Hepatocyte (in vitro differentiated cells): ENCODE measurements at regions not wholly inside any gene's neighbourhood (a gene's known extent, or its start where the extent isn't known, plus 50 kb on each side); places are given as distances from the start of the nearest gene placed in this dataset.

Experiments used
- DNase-seq: peaks from one replicate; pipeline ENCODE4 v3.0.0-alpha.2; 2016; ENCODE audit warnings: low spot score
- H2AFZ ChIP-seq: fragments of 200-600 bp; sonication (generic); 2 replicates; pipeline ENCODE4 v1.6.0; 2016; ENCODE audit warnings: antibody characterized with exemption, mild to moderate bottlenecking
- H3K27ac ChIP-seq: fragments of 200-600 bp; sonication (generic); 2 replicates; pipeline ENCODE4 v1.5.1; 2016; ENCODE audit warnings: mild to moderate bottlenecking
- H3K27me3 ChIP-seq: fragments of 200-600 bp; sonication (generic); 2 replicates; pipeline ENCODE4 v1.6.1; 2016
- H3K36me3 ChIP-seq: fragments of 200-600 bp; sonication (generic); replicated peaks from 2 replicates; pipeline ENCODE4 v1.5.1; 2016; ENCODE audit warnings: low read depth; ENCODE audit not compliant: insufficient read depth
- H3K4me1 ChIP-seq: fragments of 200-600 bp; sonication (generic); 2 replicates; pipeline ENCODE4 v1.5.1; 2016; ENCODE audit warnings: mild to moderate bottlenecking, moderate library complexity; ENCODE audit not compliant: insufficient read depth
- H3K4me2 ChIP-seq: fragments of 200-600 bp; sonication (generic); 2 replicates; pipeline ENCODE4 v1.6.0; 2016
- H3K4me3 ChIP-seq: fragments of 200-600 bp; sonication (generic); 2 replicates; pipeline ENCODE4 v1.5.1; 2016; ENCODE audit warnings: mild to moderate bottlenecking
- H3K79me2 ChIP-seq: fragments of 200-600 bp; sonication (generic); 2 replicates; pipeline ENCODE4 v1.6.0; 2017; ENCODE audit warnings: mild to moderate bottlenecking
- H3K9me2 ChIP-seq: fragments of 200-600 bp; sonication (generic); replicated peaks from 2 replicates; pipeline ENCODE4 v1.6.0; 2017; ENCODE audit warnings: mild to moderate bottlenecking; ENCODE audit not compliant: insufficient read depth
- H3K9me3 ChIP-seq: fragments of 200-600 bp; sonication (generic); 2 replicates; pipeline ENCODE4 v1.5.1; 2016; ENCODE audit warnings: low read depth, mild to moderate bottlenecking
- H4K20me1 ChIP-seq: fragments of 200-600 bp; sonication (generic); 2 replicates; pipeline ENCODE4 v1.6.0; 2016; ENCODE audit warnings: mild to moderate bottlenecking; ENCODE audit not compliant: insufficient read depth, poor library complexity, severe bottlenecking
- CTCF ChIP-seq: fragments of 200-600 bp; sonication (generic); IDR thresholded peaks from 2 replicates; pipeline ENCODE4 v1.5.1; 2016; ENCODE audit warnings: antibody characterized with exemption, mild to moderate bottlenecking; ENCODE audit not compliant: poor library complexity
- EZH2 ChIP-seq: fragments of 200-600 bp; sonication (generic); IDR thresholded peaks from 2 replicates; pipeline ENCODE4 v1.6.1; 2016; ENCODE audit warnings: antibody characterized with exemption, mild to moderate bottlenecking, borderline replicate concordance
- EZH2phosphoT487 ChIP-seq: fragments of 200-600 bp; sonication (generic); IDR thresholded peaks from one replicate; pipeline ENCODE4 v1.6.1; 2018; ENCODE audit warnings: antibody characterized with exemption, mild to moderate bottlenecking, low read depth, moderate library complexity; ENCODE audit not compliant: unreplicated experiment, severe bottlenecking
- WGBS: methylation state at CpG from one replicate; pipeline ENCODE4 v1.1.6; 2016; ENCODE audit warnings: low lambda C conversion rate; ENCODE audit errors: missing lambda C conversion rate; 5-methylcytosine and 5-hydroxymethylcytosine counted together

GRCh38 chr10:88172159-88172558 is 308.7 kb downstream of the PTEN start:
- WGBS, result 77% methylated on average over 1 of the region's 1 CpG
- no peak overlapping the region for H3K27ac ChIP-seq

GRCh38 chr10:88174391-88174790 is 311.0 kb downstream of the PTEN start:
- Histone ChIP-seq H3K4me3 (no peak overlapping the region), H3K27me3 (no peaks in the 10 kb centered on the region), H3K36me3 (no peaks in the 10 kb centered on the region), H2AFZ (no peak overlapping the region), H3K4me1 (no peaks in the 10 kb centered on the region), H4K20me1 (no peaks in the 10 kb centered on the region), H3K9me2 (no peaks in the 10 kb centered on the region), H3K9me3 (peaks cover 5% of the 10 kb centered on the region), H3K79me2 (no peaks in the 10 kb centered on the region), H3K4me2 (no peak overlapping the region), H3K27ac (no peak overlapping the region)
- no peak for TF ChIP-seq EZH2
- no peak for TF ChIP-seq CTCF
- TF ChIP-seq EZH2phosphoT487, result no peak
- DNase-seq, result no peak
- WGBS, result 95% methylated on average over 5 of the region's 5 CpGs

More at GRCh38 chr10:88172159-88172558, 308.7 kb downstream of the PTEN start:
- no peaks in the 10 kb centered on the region for H3K4me1 ChIP-seq
- peaks cover 5% of the 10 kb centered on the region for H3K9me3 ChIP-seq
- no peaks in the 10 kb centered on the region for H3K27me3 ChIP-seq
- no peak overlapping the region for H3K4me3 ChIP-seq
- H3K4me2 ChIP-seq, result no peak overlapping the region
- H3K36me3 ChIP-seq, result no peaks in the 10 kb centered on the region
- no peak overlapping the region for H2AFZ ChIP-seq
- TF ChIP-seq CTCF, result no peak
- TF ChIP-seq EZH2, result no peak
- no peak for TF ChIP-seq EZH2phosphoT487
- no peak for DNase-seq
- no peaks in the 10 kb centered on the region for H3K9me2 ChIP-seq
- no peaks in the 10 kb centered on the region for H4K20me1 ChIP-seq
- no peaks in the 10 kb centered on the region for H3K79me2 ChIP-seq

GRCh38 chr10:88178758-88179157 is 315.3 kb downstream of the PTEN start:
- Histone ChIP-seq H2AFZ (no peak overlapping the region), H3K36me3 (no peaks in the 10 kb centered on the region), H3K9me2 (no peaks in the 10 kb centered on the region), H3K9me3 (peaks cover 5% of the 10 kb centered on the region), H3K4me2 (no peak overlapping the region), H4K20me1 (no peaks in the 10 kb centered on the region), H3K27ac (no peak overlapping the region), H3K4me1 (peaks cover 21% of the 10 kb centered on the region), H3K27me3 (no peaks in the 10 kb centered on the region), H3K4me3 (no peak overlapping the region), H3K79me2 (no peaks in the 10 kb centered on the region)
- no peak for DNase-seq
- TF ChIP-seq EZH2phosphoT487 (no peak), CTCF (no peak), EZH2 (no peak)

GRCh38 chr10:88179831-88180230 is 316.4 kb downstream of the PTEN start:
- Histone ChIP-seq H3K79me2 (no peaks in the 10 kb centered on the region), H4K20me1 (no peaks in the 10 kb centered on the region)
- 80% methylated on average over 3 of the region's 3 CpGs for WGBS

More at GRCh38 chr10:88179831-88180230, 316.4 kb downstream of the PTEN start:
- H3K9me3 ChIP-seq, result peaks cover 5% of the 10 kb centered on the region
- no peaks in the 10 kb centered on the region for H3K36me3 ChIP-seq
- no peak for DNase-seq
- no peaks in the 10 kb centered on the region for H3K27me3 ChIP-seq
- no peak overlapping the region for H3K27ac ChIP-seq
- no peaks in the 10 kb centered on the region for H3K9me2 ChIP-seq
- TF ChIP-seq CTCF (no peak), EZH2 (no peak), EZH2phosphoT487 (no peak)
- H3K4me2 ChIP-seq, result no peak overlapping the region
- H2AFZ ChIP-seq, result no peak overlapping the region
- no peak overlapping the region for H3K4me3 ChIP-seq
- peaks cover 23% of the 10 kb centered on the region for H3K4me1 ChIP-seq
